DMS 273 (cell line): ENCODE measurements at regions not wholly inside any gene's neighbourhood (a gene's known extent, or its start where the extent isn't known, plus 50 kb on each side); places are given as distances from the start of the nearest gene placed in this dataset.

Source experiments
- DNase-seq: peaks from one replicate; lab custom pipeline; 2025; ENCODE audit not compliant: unreplicated experiment; lab: John Stamatoyannopoulos, UW

GRCh38 chr3:81439108-81439507, 322.3 kb downstream of the GBE1 start:
- DNase-seq = no peak

- DNase-seq = no peak
Observed at GRCh38 chr3:81437683-81438082, 323.8 kb downstream of the GBE1 start.

- DNase-seq = no peak
Observed at GRCh38 chr3:81436182-81436581, 325.3 kb downstream of the GBE1 start.

DNA sequence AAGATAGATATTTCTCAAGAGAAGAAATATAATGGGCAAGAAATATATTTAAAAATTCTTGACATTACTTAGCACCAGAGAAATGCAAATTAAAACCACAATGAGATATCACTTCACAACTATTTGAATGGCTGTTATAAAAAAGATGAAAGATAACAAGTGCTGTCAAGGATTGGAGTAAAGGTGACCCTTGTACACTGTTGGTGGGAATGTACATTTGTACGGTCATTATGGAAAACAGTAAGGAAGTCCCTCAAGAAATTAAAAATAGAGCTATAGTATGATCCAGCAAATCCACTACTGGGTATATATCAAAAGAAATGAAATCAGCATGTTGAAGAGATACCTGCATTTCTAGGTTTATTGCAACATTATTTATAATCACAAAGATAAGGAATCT, 326.4 kb downstream of the GBE1 start:
- no peak for DNase-seq

DNA sequence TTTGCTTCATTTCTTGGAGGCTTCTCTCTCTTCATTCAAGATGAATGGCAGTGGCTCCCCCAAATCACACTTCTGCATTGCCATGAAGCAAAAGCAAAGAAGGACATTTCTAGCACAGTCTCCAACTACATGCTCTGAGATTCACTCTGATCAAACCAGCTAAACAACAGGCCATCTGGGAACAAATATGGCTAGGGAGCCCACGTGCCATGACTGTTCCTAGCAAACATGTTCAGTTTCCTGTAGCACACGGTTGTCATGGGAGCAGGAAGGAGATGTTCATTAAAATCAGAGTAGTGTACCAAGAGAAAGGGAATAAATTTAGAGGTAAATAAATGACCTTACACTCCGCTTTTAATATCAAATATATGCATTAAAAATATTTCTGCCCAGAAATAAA, 327.3 kb downstream of the GBE1 start:
- peak; percentile 1 for DNase-seq

- DNase-seq = no peak
Observed at GRCh38 chr3:81433675-81434074, 327.8 kb downstream of the GBE1 start.

DNA sequence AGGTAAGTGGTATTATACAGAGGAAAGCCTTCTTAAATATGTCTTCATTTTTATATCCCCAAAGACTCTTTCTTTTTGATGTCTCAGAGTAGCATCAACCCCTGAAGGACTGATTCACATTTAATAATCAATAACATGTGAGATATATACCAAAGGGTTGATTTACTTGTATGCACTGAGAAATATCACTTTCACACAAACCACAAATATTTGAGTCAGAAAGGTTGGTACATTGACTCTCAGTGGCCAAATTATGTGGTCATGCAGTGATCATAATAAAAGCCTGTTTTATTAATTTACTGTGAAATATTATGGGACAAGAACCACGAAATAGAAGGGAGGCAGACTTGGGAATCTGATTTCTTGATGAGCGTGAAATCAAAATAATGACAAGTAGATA, 329.0 kb downstream of the GBE1 start:
- DNase-seq = no peak

- no peak for DNase-seq
Observed at GRCh38 chr3:81426826-81427577, 334.4 kb downstream of the GBE1 start.

DNA sequence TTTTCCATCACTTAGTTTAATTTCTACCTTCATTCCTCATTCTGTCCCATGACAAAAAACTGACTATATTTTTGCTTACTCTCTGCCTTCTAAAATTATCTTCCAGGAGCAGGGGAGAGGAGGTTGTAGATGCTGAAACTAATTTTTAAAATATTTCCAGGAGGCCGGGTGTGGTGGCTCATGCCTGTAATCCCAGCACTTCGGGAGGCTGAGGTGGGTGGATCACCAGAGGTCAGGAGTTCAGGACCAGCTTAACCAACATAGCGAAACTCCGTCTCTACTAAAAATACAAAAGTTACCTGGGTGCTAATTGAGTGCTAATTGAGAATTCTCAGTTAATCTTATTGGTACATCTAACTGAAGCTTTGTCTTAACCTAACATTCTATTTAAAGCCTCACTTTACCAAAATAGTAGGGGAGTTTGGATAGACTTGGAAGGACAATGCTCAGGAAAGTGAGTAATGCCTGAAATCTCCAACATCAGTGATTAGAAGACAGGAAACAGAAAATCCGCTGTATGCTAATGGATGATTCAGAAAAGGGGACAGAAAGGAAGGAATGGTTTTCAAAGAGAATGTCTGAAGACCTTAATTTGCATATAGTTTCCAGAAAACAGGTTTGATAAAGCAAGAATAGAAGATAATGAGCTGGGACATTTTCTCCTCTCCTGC, 336.1 kb downstream of the GBE1 start:
- no peak for DNase-seq

- DNase-seq = peak; percentile 15
Observed at GRCh38 chr3:81419228-81419627, 342.2 kb downstream of the GBE1 start.

- no peak for DNase-seq
Observed at GRCh38 chr3:81416812-81417211, 344.6 kb downstream of the GBE1 start.

GRCh38 chr3:81406318-81406717, 355.1 kb downstream of the GBE1 start:
- DNase-seq = no peak

DNA sequence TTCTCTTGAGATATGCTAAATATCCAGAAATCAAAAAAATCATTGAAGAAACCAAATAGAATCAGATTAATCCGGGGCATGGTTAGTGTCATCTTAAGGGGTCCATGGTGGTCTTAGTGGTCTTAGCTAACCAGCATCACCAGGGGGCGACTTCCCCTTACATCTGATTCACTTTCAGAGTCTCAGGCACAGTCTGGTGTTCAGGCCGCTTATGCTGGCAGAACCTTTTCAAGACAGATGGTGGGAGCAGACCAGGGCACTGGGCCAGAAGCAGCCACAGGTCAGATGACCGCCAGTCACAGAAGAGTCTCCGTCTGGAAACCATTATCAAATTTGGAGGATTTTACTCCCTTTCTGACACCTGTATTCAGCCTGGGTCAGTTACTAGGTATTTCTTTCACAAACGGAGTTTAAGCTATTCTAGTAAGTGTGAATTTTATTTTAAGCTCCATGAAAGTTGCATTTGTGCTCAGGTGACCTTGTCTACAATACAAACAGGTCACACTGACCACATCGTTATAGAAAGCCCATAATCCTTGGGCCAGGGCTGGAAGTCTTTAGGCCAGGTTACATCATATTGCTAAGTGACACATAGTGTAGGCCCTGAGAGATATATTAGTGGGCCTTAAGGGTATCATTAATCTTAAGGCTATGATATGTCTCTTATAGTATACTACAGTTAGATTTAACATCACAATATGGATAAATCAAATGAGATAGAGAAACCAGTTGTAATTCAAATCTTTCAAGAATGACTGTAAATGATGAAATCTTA, 365.5 kb downstream of the GBE1 start:
- DNase-seq = peak; percentile 87

DNA sequence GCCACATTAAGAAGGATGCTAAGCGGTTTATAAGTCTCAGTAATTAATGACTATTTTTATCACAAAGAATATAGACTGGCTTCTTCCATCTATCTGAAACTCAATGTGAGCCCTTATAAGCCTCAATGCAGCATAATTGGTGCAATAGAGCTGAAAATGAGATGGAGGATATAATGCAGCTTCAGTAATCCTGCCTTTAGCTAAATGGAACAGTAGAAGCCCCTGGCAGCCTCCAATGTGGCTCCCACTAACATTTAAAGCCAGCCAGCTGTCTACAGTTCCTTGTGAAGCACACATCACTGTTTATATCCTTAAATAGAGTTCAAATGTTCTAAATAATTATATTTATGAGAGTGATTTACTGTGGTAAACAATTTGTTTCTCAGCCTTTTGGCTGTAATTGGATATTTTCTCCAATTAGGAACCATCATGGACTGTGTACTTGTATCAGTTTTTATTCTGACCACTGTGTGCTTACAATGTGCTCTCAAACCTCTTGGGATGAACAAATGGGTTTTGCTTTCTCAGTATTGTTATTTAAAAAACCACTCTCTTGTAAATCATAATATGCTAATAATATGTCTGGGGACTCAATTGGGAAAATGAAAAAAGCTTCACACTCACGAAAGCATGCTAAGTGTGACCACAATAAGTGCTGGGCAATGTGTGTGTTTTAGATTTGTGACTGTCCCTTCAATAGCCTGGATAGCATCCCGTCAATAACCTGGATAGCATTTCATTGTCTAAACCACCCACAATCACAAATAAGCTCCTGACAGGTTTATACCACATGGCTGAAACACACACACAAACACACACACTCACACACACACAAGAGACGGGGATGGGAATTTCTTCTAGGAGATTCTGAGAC, 366.6 kb downstream of the GBE1 start:
- peak; percentile 40 for DNase-seq

GRCh38 chr3:81393251-81393650, 368.2 kb downstream of the GBE1 start:
- DNase-seq = peak; percentile 12

DNA sequence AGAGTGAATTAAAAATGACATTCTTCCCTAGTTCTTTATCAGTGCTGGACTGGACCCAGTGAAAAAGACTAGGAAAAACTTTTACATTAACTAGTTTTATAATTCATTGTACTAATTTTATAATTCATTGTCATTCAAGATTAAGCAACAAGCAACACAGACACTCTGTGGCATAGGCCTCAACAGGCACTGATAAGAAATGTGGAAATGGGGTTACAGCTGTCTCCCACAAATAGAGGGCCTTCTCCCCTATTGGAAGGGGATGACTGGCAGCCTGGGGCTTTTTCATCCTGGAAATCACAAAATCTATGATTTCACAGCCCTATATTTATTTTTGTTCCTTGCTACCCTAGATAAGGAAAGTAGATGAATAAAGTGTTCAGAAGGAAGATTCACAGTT, 370.6 kb downstream of the GBE1 start:
- DNase-seq = no peak

- DNase-seq = no peak
Observed at GRCh38 chr3:81388191-81388590, 373.3 kb downstream of the GBE1 start.

- DNase-seq = no peak
Observed at GRCh38 chr3:81382470-81382869, 379.0 kb downstream of the GBE1 start.

GRCh38 chr3:81380234-81380633, 381.2 kb downstream of the GBE1 start:
- DNase-seq = no peak

DNA sequence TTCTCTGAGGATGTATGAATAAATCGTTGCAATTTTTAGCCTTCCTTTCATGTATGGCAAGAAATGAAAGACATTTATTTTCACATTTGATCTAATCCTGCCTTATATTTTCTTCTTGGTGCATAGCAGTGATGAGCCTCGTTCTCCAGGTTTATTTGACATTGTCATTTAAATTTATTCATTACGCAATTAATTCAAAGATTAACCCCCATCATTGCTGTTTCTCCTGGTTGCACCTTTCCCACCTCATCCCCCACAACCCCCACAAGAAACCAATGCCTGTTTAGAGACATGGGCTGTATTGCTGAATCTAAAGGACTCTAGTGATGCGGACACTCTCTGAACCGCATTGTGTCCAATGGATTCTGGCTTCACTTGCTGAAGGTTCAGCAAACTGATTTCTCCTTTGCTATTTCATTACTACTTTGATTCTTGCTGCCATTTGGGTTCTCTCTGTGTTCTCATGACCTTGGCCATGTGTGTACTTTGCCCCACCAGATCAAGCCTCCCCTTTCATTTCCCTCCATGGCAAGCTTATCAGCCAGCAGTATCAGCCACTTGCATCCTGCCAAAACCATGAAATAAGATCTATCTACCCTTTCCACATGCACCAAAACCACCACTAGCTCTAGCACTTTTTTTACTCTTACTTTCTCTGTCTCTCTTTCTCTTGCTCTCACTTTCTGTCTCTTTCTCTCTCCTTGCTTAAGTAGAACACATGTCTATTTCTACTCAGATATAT, 382.7 kb downstream of the GBE1 start:
- DNase-seq = no peak
